Medulla oblongata (tissue), 1 donor: ENCODE measurements at regions not wholly inside any gene's neighbourhood (a gene's known extent, or its start where the extent isn't known, plus 50 kb on each side); places are given as distances from the start of the nearest gene placed in this dataset.
"Not testable (repeated sequence)": the region's sequence is repeated elsewhere in the genome, so short reads cannot be mapped to it uniquely, and the experiment has no call there.

Experiments used
- DNase-seq: peaks from one replicate; pipeline ENCODE4 v3.0.0-alpha.2; 2015; ENCODE audit errors: extremely low spot score

DNA sequence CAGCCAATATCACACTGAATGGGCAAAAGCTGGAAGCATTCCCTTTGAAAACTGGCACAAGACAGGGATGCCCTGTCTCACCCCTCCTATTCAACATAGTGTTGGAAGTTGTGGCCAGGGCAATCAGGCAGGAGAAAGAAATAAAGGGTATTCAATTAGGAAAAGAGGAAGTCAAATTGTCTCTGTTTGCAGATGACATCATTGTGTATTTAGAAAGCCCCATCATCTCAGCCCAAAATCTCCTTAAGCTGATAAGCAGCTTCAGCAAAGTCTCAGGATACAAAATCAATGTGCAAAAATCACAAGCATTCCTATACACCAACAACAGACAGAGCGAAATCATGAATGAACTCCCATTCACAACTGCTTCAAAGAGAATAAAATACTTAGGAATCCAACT is 223.2 kb downstream of the MEX3B start:
- DNase-seq: not testable (repeated sequence)

DNA sequence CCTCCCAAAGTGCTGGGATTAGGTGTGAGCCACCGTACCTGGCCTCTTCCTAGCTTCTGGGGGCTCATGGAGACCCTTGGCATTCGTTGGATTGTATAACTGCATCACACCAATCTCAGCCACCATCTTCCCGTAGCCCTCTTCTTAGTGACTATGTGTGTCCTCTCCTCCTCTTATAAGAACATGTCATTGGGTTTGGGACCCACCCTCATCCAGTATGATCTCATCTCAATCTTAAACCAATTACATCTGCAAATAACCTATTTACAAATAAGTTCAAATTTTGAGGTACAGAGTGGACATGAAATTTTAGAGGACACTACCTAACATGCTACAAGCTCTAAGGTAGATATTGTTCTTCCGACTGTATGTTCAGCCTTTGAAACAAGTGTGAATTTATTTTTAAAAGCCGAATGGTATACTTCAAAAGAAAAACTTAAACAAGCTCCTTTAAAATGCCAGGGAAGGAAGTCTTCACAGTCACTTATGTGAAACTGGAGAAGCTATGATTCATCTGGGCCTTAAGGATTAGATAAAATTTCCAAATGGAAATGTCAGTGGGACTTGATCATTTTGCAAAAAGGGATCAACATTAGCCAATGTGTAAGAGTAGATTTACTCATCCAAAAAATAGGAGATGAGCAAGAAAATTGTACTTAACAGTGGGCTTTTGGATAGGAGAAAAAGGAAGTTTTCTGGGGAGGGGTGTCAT is 225.7 kb downstream of the MEX3B start:
- DNase-seq: no peak

DNA sequence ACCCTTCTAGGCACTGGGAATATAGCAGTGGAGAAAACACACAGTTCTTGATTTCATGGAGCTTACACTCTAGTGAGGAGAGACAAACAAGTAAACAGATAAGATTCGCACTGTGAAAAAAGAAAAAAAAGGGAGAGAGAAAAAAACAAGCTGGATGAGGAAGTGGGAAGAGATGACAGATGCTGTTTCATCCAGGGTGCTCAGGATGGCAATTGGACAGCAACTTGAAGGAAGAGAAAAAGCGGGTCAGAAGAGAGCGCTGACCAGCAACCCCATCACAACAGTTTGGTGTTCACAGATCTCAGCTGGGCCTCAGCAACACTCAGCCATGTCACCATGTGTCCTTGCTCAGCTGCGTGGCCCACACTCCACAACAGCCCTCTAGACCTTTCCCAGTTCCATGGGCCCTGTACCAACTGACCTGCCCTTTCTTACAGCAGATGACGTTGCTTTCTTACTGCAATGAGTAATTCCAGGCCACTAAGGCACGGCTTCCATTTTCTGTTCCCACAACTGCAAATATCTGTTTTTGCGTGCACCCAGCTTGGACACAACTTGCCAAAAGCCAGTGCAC is 230.8 kb downstream of the MEX3B start:
- no peak for DNase-seq

DNA sequence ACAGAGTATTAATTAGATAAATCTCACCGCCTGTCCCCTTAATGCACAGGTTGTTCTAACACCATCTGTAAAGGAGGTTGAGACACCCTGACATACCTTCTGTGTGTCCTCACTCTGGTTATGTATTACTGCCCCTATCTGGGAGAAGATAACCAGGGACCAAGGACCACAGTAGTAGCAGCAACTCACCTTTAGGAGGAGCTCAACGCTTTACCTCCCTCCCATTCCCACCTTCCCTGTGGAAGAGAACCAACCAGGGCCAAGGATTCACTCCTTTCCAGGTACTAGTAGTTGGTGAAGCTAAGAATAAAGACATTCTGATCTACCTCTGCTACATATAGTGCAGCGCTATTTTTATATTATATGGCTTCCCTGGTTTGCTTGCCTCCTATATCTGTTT is 232.6 kb downstream of the MEX3B start:
- no peak for DNase-seq

DNA sequence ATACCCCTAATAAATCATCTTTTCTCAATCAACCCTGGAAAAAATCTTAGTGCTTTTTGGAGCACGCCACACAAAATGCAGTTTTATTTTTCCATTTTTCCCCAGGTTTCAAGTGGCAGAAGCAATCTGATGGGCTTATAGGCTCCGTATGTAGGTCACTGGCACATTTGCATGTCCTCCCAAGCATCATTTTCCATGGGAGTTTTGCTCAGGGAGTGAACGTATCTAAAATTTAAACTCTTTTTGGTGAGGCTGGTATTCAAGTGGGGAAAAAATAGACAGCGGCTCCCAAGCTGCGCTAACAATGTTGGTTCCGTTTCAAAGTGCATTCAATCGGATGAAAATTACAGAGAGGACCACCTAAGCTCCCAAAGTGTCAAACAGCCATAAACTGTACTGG is 233.4 kb downstream of the MEX3B start:
- DNase-seq: no peak

DNA sequence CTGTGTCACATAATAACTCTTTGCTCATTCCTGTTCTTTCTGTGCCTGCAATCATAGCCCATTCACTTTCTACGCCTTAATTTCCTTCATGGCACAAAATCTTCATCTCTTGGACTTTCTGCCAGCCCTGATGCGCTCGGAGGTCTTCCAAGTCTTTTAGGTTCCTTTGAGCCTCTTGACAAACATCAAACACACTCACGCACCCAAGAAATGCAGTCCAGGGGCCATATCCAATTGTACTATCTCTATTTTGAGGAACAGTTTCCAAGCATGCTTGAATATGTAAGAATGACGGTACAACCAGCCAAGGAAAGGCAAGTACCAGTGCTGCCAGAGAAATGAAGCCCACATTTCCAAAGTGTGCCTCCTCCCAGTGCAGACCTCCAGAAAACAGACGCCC is 234.1 kb downstream of the MEX3B start:
- no peak for DNase-seq

DNA sequence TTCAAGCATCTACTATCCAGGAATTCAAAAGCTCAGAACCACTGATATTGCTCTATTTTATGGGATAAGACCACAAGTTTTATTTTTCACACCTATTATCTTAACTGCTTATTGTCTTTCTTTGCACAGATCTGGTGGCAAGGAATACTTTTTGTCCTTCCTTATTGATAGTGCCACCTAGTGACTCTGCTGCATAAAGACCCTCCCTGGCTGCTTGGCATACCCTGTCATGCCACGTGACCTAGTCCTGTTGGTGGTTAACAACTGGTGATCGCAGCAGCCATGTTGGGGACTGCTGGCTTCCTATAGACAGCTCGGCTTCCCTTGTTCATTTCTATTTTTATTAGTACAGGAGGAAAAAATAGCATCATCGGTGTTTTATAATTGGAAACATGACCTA is 236.3 kb downstream of the MEX3B start:
- no peak for DNase-seq

DNA sequence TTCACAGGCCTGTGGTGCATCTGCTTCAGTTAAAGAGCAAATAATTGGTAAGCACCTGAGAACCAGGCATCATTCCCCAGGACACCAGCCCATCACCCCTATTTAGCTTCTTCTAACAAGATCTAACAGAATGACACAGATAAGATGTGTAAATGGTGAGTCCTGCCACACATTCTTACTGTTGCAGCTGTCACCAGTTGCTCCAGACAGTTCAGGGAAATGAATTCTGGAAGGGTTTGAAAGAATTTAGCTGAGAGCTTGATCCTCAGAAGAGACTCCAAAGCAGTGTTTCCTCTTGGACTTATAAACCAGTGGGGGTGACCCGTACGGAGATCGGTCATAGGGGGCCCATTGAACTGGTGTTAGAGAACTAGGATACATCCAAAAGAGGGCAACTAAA is 238.0 kb downstream of the MEX3B start:
- DNase-seq: no peak

DNA sequence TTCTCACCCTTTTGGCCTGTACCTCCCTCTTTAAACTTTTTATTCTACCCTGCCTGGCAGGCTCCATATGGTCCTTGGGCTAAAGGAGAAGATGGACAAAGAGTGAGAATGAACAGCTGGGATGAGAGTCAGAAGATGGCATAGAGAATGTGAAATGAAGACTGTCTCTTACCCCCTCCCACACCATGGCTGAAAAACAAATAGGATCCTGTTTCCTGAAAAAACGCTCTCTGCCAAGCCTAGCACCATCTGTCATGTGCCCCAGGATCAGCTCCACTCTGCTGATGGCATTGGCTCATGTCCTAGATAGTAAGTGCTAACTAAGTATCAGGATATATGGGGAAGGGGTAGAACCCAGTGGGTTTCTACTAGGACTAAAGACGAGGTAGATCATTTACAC is 238.6 kb downstream of the MEX3B start:
- no peak for DNase-seq

DNA sequence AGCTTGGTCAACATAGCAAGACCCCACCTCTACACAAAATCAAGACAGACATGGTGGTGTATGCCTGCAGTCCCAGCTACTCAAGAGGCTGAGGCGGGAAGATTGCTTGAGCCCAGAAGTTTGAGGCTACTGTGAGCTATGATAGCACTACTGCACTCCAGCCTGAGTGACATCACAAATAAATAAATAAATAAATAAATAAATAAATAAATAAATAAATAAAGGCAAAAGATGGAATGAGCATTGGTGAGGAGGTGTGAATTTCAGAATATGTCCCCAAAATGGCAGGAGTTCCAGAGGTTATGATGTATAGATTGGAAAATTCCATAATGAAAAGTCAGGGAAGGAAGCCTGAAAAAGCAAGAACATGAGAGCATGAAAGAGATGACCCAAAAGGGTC is 249.9 kb downstream of the MEX3B start:
- DNase-seq: no peak

DNA sequence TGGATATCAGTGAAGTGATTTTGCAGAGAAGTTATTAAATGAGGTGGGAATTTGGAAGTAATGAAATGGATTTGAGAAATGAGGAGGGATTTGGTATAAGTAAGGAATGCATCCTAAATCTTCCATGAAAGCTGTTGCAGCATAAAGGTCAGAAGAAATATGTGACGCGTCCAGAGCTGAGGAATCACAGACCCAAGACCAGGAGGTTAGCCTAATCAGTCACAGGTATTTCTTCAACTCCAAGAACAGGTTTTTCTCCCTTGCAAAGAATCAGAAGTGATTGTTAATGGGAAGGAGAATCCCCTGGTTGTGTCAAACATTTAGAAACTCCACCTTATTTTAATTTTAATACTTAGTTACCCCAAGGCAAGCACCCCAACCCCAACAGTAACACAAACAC is 253.2 kb downstream of the MEX3B start:
- no peak for DNase-seq

DNA sequence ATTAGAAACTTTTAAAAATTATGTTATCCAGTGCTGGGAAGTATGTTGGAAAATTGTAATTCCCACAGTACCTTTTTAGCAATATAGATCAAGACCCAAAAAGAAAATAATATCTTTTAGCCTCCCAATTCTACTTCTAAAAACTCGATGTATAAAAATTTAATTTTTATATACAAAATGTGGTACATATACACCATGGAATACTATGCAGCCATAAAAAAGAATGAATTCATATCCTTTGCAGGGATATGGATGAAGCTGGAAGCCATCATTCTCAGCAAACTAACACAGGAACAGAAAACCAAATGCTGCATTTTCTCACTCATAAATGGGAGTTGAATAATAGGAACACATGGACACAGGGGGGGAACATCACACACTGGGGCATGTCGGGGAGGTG is 254.5 kb downstream of the MEX3B start:
- not testable (repeated sequence) for DNase-seq

DNA sequence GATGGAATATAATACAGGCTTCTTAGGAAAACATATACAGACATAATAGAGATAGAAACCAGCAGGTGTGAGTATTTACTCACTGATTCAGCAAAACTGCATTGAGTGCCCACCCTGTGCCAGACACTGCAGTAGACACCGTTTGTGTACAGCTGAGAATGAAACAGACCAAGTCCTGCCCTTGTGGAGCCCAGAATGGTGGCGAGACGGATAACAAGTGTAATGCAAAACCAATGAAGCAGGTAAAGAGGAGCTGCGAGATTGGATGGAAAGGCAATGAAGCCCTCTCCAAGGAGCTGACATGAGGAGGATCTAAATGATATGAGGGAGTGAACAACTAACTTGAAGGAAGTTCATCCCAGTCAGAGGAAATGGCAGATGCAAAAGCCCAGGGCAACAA is 256.4 kb downstream of the MEX3B start:
- DNase-seq: no peak

DNA sequence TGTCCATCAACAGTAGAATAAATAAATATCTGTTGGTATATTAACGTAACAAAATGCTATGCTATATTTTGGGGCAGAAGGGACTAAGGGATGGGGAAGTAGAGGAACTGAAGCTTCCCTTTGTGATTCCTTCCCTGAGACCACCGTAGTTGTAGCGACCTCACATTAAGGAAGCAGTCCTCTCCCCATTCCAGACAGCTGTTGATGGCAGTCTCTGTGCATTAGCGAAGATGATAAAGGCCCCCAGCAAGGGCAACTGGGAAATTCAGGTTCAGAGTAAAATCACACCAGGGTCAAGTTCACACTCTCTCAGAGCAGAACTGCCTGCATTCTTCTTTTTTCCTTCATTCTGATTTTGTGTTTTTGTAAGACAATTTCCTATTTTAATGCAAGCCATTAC is 259.0 kb downstream of the MEX3B start:
- DNase-seq: no peak

DNA sequence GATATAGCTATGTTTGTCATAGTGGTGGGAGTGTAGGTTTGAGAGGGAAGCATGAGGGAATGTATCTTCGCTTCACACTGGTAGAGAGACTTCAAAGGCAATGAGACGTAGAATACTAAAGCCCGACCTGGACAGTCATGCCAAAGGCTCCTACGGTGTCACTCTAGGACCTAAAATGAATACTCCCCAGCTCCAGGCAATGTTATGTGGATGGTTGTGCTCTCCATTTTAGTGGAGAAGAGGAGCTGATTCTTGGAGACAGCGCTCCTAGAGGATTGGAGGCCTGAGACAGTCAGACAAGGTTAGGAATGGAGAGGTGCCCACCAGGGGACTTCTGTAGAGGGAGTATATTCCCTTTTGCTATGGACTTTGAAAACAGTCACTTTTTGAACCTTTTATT is 260.1 kb downstream of the MEX3B start:
- DNase-seq: no peak

DNA sequence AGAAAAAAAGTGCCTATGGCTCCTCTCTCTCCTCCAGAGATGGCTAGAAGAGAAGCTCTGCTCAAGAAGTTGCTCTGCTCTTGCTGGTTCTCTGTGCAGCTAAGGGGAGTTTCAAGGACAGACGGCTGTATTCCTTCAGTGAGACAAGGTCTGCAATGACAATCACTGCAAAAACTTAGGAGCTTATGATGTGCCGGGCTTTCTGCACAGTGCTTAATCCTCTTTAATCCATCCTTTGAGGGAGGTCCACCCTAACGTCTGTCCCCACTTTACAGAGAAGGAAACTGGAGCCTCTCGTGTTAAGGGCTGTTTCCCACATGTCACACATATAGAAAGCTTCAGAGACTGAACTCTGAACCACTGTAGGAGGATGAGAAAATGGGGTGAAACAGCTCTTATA is 260.6 kb downstream of the MEX3B start:
- DNase-seq: no peak

DNA sequence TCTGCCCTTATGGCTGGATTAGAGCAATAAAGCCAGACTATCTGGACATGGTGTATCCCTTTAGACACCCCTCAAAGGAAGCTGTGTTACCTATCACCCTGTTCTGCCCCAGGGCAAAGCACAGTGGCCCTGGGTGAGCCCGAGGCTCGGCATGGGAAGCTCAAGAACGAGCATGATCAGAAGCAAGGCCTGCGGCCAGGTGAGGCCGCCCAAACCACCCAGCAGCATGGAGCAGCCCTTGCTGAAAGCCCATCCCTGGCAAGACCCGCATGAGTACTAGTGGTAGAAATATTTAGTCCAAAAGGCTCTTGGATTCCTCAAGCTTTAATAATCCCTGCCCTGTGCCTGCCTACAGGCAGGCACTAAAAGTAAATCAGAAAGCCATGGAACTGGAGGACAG is 261.1 kb downstream of the MEX3B start:
- DNase-seq: no peak

DNA sequence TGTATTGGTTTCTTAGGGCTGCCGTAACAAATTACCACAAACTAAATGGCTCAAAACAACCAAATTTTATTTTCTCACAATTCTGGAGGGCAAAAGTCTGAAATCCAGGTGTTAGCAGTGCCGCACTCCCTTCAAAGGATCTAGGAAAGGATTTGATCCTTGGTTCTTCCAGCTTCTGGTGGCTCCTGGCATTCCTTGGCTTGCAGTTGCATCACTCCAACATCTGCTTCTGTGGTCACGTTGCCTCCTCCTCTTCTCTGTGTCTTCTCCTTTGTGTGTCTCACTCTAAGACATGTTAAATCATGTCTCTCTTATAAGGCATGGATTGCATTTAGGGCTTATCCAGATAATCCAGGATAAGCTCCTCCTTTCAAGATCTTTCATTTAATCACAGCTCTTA is 262.2 kb downstream of the MEX3B start:
- DNase-seq: no peak

DNA sequence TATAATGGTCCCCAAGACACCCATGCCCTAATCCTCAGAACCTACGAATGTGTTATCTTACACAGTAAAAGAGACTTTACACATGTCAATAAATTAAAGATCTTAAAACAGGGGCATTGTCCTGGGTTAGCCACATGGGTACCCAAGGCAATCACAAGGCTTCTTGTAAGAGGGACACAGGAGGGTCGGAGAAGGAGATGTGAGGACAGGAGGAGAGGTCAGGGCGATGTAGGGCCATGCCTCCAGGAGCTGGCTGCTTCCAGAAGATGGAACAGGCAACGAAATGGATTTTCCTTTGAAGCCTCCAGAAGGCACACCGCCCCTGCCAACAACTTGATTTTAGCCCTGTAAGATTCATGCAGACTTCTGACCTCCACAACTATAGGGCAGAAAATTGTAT is 262.7 kb downstream of the MEX3B start:
- no peak for DNase-seq

DNA sequence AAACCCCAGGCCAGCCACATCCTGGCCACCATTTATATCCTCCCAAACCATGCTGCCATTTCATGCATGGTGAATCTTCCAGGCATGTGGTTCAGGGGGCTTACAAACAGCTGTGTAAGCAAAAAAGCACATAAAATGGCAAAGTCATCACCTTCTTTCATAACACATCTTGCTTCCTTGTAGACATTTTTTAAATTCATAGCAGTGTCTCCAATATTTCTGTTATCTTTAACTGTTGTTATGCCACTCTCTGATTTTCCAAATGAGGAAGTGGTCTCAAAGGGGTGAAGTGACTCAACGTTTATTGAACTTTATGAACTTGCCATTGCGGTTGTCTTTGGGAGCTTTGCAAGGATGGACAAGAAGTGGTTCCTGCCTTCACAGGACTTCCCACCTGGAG is 264.4 kb downstream of the MEX3B start:
- no peak for DNase-seq

DNA sequence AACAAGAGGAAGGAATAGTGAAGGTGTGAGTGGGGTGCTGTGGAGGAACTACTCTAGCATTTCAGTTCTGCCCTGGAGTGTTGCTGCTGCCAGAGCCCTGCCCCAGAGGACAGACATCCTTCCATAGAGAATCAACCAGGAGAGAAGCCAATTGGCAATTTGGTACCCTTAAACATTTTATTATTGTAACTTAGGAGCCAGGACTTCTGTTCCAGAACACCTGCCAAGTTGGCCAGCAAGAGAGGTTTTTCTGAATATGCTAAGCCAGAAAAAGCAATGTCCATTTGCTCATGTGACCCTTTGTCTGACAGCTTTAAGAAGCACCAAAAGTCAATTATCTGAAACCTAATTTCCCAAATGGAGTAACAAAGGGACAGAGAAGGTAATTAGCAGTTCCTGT is 264.9 kb downstream of the MEX3B start:
- DNase-seq: no peak

DNA sequence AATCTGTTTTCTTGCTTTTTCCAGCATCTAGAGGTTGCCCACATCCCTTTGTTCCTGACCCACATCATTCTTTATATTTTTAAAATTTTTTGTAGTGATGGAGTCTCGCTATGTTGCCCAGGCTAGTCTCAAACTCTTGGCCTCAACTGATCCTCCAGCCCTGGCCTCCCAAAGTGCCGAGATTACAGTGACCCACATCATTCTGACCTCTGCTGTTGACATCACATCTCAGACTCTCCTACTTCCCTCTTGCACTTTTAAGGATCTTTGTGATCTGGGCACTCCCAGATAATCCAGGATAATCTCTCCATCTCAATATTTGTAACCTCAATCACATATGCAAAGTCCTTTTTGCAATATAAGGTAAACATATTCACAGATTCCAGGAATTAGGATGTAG is 266.6 kb downstream of the MEX3B start:
- DNase-seq: no peak

DNA sequence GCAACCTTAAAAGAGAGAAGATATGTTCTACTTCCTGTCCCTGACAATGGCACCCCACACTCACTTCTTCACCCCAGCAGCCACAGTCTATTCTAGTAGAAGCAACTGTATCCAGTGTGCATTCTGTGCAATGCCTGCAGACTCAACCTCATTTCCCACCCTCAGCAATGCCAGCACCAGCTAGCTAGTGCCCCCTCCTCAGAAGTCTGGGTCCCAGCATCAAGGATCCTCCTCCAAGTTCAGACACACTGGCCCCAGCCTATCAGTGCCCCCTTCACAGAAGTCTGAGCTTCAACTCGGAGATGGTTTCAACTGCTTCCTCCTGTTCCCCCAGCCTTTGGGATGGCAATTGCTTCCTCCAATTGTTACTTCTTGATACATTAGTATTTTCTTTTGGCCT is 268.3 kb downstream of the MEX3B start:
- no peak for DNase-seq

DNA sequence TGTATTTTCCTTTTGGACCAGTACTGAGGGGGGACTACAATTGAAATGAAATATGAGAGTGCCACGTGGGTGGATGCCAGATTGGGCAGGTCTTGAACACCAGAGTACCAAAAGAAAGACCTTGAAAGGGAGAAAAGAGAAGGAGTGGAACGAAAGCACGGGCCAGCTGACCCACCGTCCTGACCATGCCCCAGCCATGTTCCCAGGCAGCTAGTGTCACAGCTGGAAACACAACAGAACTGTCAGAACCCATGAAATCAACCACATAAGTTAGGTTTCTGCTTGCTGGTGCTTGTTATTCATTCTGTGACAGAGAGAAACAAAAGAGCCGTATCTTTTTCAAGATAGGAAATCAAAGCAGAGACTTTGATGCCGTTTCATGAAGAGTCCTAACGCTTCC is 268.8 kb downstream of the MEX3B start:
- no peak for DNase-seq
